Activated CD8-positive, alpha-beta memory T cell treated with anti-CD3 and anti-CD28 coated beads, Interleukin-2, amount 10 ng/mL, durations not matched to agents 7 days and 5 days (primary cell): ENCODE measurements at regions not wholly inside any gene's neighbourhood (a gene's known extent, or its start where the extent isn't known, plus 50 kb on each side); places are given as distances from the start of the nearest gene placed in this dataset.

ENCODE experiments used
- ATAC-seq: fragments of 150-1000 bp; cut with Tn5 transposase; one replicate; pipeline ENCODE4 v1.10.0; 2021; ENCODE audit warnings: moderate library complexity
- CTCF ChIA-PET: fragments of 350-600 bp; sonication (Branson Sonifier 250); formaldehyde crosslinking; loops from one replicate; lab custom pipeline; 2021; ENCODE audit warnings: antibody characterized with exemption; lab: Charles Lee
- DNase-seq: peaks from one replicate; pipeline ENCODE4 v3.0.0-alpha.2; 2020
- H3K27ac Mint-ChIP-seq: one replicate; pipeline ENCODE4 v1.8.0; 2021; ENCODE audit warnings: mild to moderate bottlenecking, mixed read lengths
- H3K27me3 Mint-ChIP-seq: one replicate; pipeline ENCODE4 v1.8.0; 2021; ENCODE audit warnings: mixed read lengths
- H3K36me3 Mint-ChIP-seq: one replicate; pipeline ENCODE4 v1.8.0; 2021; ENCODE audit warnings: mild to moderate bottlenecking, mixed read lengths
- H3K4me1 Mint-ChIP-seq: one replicate; pipeline ENCODE4 v1.8.0; 2021; ENCODE audit warnings: mixed read lengths
- H3K4me3 Mint-ChIP-seq: one replicate; pipeline ENCODE4 v1.8.0; 2021; ENCODE audit warnings: mild to moderate bottlenecking, moderate library complexity, mixed read lengths
- H3K9me3 Mint-ChIP-seq: one replicate; pipeline ENCODE4 v1.8.0; 2022; ENCODE audit warnings: low read depth, mixed read lengths

- Mint-ChIP-seq H3K4me3 (no peak overlapping the region), H3K27ac (no peak overlapping the region), H3K9me3 (no peaks in the 10 kb centered on the region), H3K27me3 (no peaks in the 10 kb centered on the region), H3K4me1 (no peaks in the 10 kb centered on the region), H3K36me3 (no peaks in the 10 kb centered on the region)
- CTCF ChIA-PET = no interaction called here
- ATAC-seq (no peak), DNase-seq (no peak)
These were observed 506.8 kb upstream of the PPP2R3A start for GRCh38 chr3:135458541-135459322.

GRCh38 chr3:135460273-135460672 lies 505.3 kb upstream of the PPP2R3A start:
- Mint-ChIP-seq H3K9me3 (no peaks in the 10 kb centered on the region), H3K27ac (no peak overlapping the region), H3K4me3 (no peak overlapping the region), H3K27me3 (no peaks in the 10 kb centered on the region), H3K36me3 (no peaks in the 10 kb centered on the region), H3K4me1 (no peaks in the 10 kb centered on the region)
- no peak for DNase-seq
- ATAC-seq = no peak
- CTCF ChIA-PET = no interaction called here

GRCh38 chr3:135471911-135472310 lies 493.6 kb upstream of the PPP2R3A start:
- no peaks in the 10 kb centered on the region for H3K27me3 Mint-ChIP-seq
- no peaks in the 10 kb centered on the region for H3K36me3 Mint-ChIP-seq
- H3K27ac Mint-ChIP-seq = no peak overlapping the region
- no peaks in the 10 kb centered on the region for H3K4me1 Mint-ChIP-seq
- H3K4me3 Mint-ChIP-seq = no peak overlapping the region
- DNase-seq (no peak), ATAC-seq (no peak)
- CTCF ChIA-PET = no interaction called here
- no peaks in the 10 kb centered on the region for H3K9me3 Mint-ChIP-seq

GRCh38 chr3:135473449-135473848 lies 492.1 kb upstream of the PPP2R3A start:
- Mint-ChIP-seq H3K4me1 (no peaks in the 10 kb centered on the region), H3K27me3 (no peaks in the 10 kb centered on the region), H3K9me3 (no peaks in the 10 kb centered on the region), H3K4me3 (no peak overlapping the region), H3K36me3 (no peaks in the 10 kb centered on the region), H3K27ac (no peak overlapping the region)
- no peak for DNase-seq
- ATAC-seq = no peak
- CTCF ChIA-PET = no interaction called here

GRCh38 chr3:135487261-135487660 lies 478.3 kb upstream of the PPP2R3A start:
- Mint-ChIP-seq H3K4me1 (no peaks in the 10 kb centered on the region), H3K4me3 (no peak overlapping the region), H3K27ac (no peak overlapping the region), H3K9me3 (no peaks in the 10 kb centered on the region), H3K27me3 (no peaks in the 10 kb centered on the region), H3K36me3 (no peaks in the 10 kb centered on the region)
- no peak for ATAC-seq
- CTCF ChIA-PET = no interaction called here
- DNase-seq = no peak

- Mint-ChIP-seq H3K4me1 (no peaks in the 10 kb centered on the region), H3K36me3 (no peaks in the 10 kb centered on the region), H3K9me3 (no peaks in the 10 kb centered on the region), H3K27me3 (no peaks in the 10 kb centered on the region), H3K4me3 (no peak overlapping the region), H3K27ac (no peak overlapping the region)
- no peak for ATAC-seq
- DNase-seq = no peak
- CTCF ChIA-PET = no interaction called here
These were observed 475.2 kb upstream of the PPP2R3A start for GRCh38 chr3:135490219-135490915.

GRCh38 chr3:135491491-135492205 lies 473.9 kb upstream of the PPP2R3A start:
- Mint-ChIP-seq H3K27ac (no peak overlapping the region), H3K4me3 (no peak overlapping the region), H3K27me3 (no peaks in the 10 kb centered on the region), H3K36me3 (no peaks in the 10 kb centered on the region), H3K4me1 (no peaks in the 10 kb centered on the region), H3K9me3 (no peaks in the 10 kb centered on the region)
- ATAC-seq (no peak), DNase-seq (no peak)
- CTCF ChIA-PET = no interaction called here

- DNase-seq = no peak
- no peak overlapping the region for H3K27ac Mint-ChIP-seq
- CTCF ChIA-PET = no interaction called here
- no peaks in the 10 kb centered on the region for H3K9me3 Mint-ChIP-seq
- no peak overlapping the region for H3K4me3 Mint-ChIP-seq
- peaks cover 2% of the 10 kb centered on the region for H3K27me3 Mint-ChIP-seq
- H3K36me3 Mint-ChIP-seq = no peaks in the 10 kb centered on the region
- no peaks in the 10 kb centered on the region for H3K4me1 Mint-ChIP-seq
- no peak for ATAC-seq
These were observed 469.6 kb upstream of the PPP2R3A start for GRCh38 chr3:135495891-135496290.

GRCh38 chr3:135497979-135498378 lies 467.5 kb upstream of the PPP2R3A start:
- no peak for ATAC-seq
- H3K27me3 Mint-ChIP-seq = peaks cover 2% of the 10 kb centered on the region
- no peaks in the 10 kb centered on the region for H3K4me1 Mint-ChIP-seq
- no peak overlapping the region for H3K4me3 Mint-ChIP-seq
- CTCF ChIA-PET = no interaction called here
- H3K27ac Mint-ChIP-seq = no peak overlapping the region
- H3K36me3 Mint-ChIP-seq = no peaks in the 10 kb centered on the region
- no peak for DNase-seq
- no peaks in the 10 kb centered on the region for H3K9me3 Mint-ChIP-seq

- Mint-ChIP-seq H3K27ac (no peak overlapping the region), H3K27me3 (peaks cover 2% of the 10 kb centered on the region), H3K36me3 (no peaks in the 10 kb centered on the region), H3K4me1 (no peaks in the 10 kb centered on the region), H3K9me3 (no peaks in the 10 kb centered on the region), H3K4me3 (no peak overlapping the region)
- ATAC-seq (no peak), DNase-seq (no peak)
- CTCF ChIA-PET = no interaction called here
These were observed 466.1 kb upstream of the PPP2R3A start for GRCh38 chr3:135499426-135499825.

GRCh38 chr3:135500034-135500433 lies 465.5 kb upstream of the PPP2R3A start:
- H3K27ac Mint-ChIP-seq = no peak overlapping the region
- DNase-seq (no peak), ATAC-seq (no peak)
- CTCF ChIA-PET = no interaction called here
- H3K36me3 Mint-ChIP-seq = no peaks in the 10 kb centered on the region
- no peaks in the 10 kb centered on the region for H3K4me1 Mint-ChIP-seq
- H3K4me3 Mint-ChIP-seq = no peak overlapping the region
- H3K27me3 Mint-ChIP-seq = peaks cover 2% of the 10 kb centered on the region
- no peaks in the 10 kb centered on the region for H3K9me3 Mint-ChIP-seq

- no peak overlapping the region for H3K4me3 Mint-ChIP-seq
- no peak for ATAC-seq
- CTCF ChIA-PET = interaction anchor here (2.4 kb wide), 1 partner anchor 709 kb away, joined by 10 read pairs; the partner anchor contains the start of gene EPHB1
- peaks cover 3% of the 10 kb centered on the region for H3K9me3 Mint-ChIP-seq
- H3K36me3 Mint-ChIP-seq = no peaks in the 10 kb centered on the region
- no peak overlapping the region for H3K27ac Mint-ChIP-seq
- no peaks in the 10 kb centered on the region for H3K4me1 Mint-ChIP-seq
- H3K27me3 Mint-ChIP-seq = peaks cover 2% of the 10 kb centered on the region
- DNase-seq = no peak
These were observed 462.3 kb upstream of the PPP2R3A start for GRCh38 chr3:135503065-135503759.
